ENCODE measurements at regions not wholly inside any gene's neighbourhood (a gene's known extent, or its start where the extent isn't known, plus 50 kb on each side); places are given as distances from the start of the nearest gene placed in this dataset. TPM values are rescaled to one million over a fixed set of nuclear protein-coding genes. Genes with fewer than 3 reads are reported as not detected.

Small RNA genes lying in the stretch of these regions (small RNA-seq; reads per million reads assigned to genes)
- not detected for gene RN7SKP136
